ENCODE measurements at regions not wholly inside any gene's neighbourhood (a gene's known extent, or its start where the extent isn't known, plus 50 kb on each side); places are given as distances from the start of the nearest gene placed in this dataset.

- no peak for DNase-seq (ENCODE audit: low read depth in 2 of 2)
Measured at GRCh38 chr3:72237679-72238009, 452.7 kb upstream of the PROK2 start.

GRCh38 chr3:72234391-72234790 is 449.4 kb upstream of the PROK2 start:
- no peak for DNase-seq (ENCODE audit: low read depth in 2 of 2)

GRCh38 chr3:72233571-72233970 is 448.6 kb upstream of the PROK2 start:
- DNase-seq (ENCODE audit: low read depth in 2 of 2) = no peak

GRCh38 chr3:72232777-72233176 is 447.8 kb upstream of the PROK2 start:
- no peak for DNase-seq (ENCODE audit: low read depth in 2 of 2)

GRCh38 chr3:72232331-72232730 is 447.4 kb upstream of the PROK2 start:
- DNase-seq (ENCODE audit: low read depth in 2 of 2) = no peak

- DNase-seq (ENCODE audit: low read depth in 2 of 2) = no peak
Measured at GRCh38 chr3:72231439-72232196, 446.7 kb upstream of the PROK2 start.

GRCh38 chr3:72230774-72231379 is 445.9 kb upstream of the PROK2 start:
- no peak for DNase-seq (ENCODE audit: low read depth in 2 of 2)

- DNase-seq (ENCODE audit: low read depth in 2 of 2) = no peak
Measured at GRCh38 chr3:72229952-72230351, 445.0 kb upstream of the PROK2 start.

GRCh38 chr3:72227486-72228070 is 442.6 kb upstream of the PROK2 start:
- no peak for DNase-seq (ENCODE audit: low read depth in 2 of 2)

- no peak for DNase-seq (ENCODE audit: low read depth in 2 of 2)
Measured at GRCh38 chr3:72224804-72225509, 440.0 kb upstream of the PROK2 start.

GRCh38 chr3:72223628-72224027 is 438.7 kb upstream of the PROK2 start:
- DNase-seq (ENCODE audit: low read depth in 2 of 2) = no peak

GRCh38 chr3:72223116-72223515 is 438.2 kb upstream of the PROK2 start:
- DNase-seq (ENCODE audit: low read depth in 2 of 2) = no peak

GRCh38 chr3:72222410-72222809 is 437.5 kb upstream of the PROK2 start:
- DNase-seq (ENCODE audit: low read depth in 2 of 2) = no peak

- no peak for DNase-seq (ENCODE audit: low read depth in 2 of 2)
Measured at GRCh38 chr3:72220946-72221345, 436.0 kb upstream of the PROK2 start.

- DNase-seq (ENCODE audit: low read depth in 2 of 2) = no peak
Measured at GRCh38 chr3:72219752-72220151, 434.8 kb upstream of the PROK2 start.

- DNase-seq (ENCODE audit: low read depth in 2 of 2) = no peak
Measured at GRCh38 chr3:72217570-72217969, 432.6 kb upstream of the PROK2 start.

GRCh38 chr3:72214066-72214951 is 429.4 kb upstream of the PROK2 start:
- no peak for DNase-seq (ENCODE audit: low read depth in 2 of 2)

- DNase-seq (ENCODE audit: low read depth in 2 of 2) = no peak
Measured at GRCh38 chr3:72213296-72214065, 428.5 kb upstream of the PROK2 start.

GRCh38 chr3:72212396-72212795 is 427.4 kb upstream of the PROK2 start:
- no peak for DNase-seq (ENCODE audit: low read depth in 2 of 2)

- no peak for DNase-seq (ENCODE audit: low read depth in 2 of 2)
Measured at GRCh38 chr3:72210261-72210660, 425.3 kb upstream of the PROK2 start.

- no peak for DNase-seq (ENCODE audit: low read depth in 2 of 2)
Measured at GRCh38 chr3:72205297-72205826, 420.4 kb upstream of the PROK2 start.

Data from stimulated activated CD8-positive, alpha-beta memory T cell treated with anti-CD3 and anti-CD28 coated beads, Interleukin-2, amount 100 ng/mL, for 1 hour (primary cell).